ENCODE measurements at regions not wholly inside any gene's neighbourhood (a gene's known extent, or its start where the extent isn't known, plus 50 kb on each side); places are given as distances from the start of the nearest gene placed in this dataset.

- no peak for TF ChIP-seq CTCF (IDR thresholded peaks at IDR 0.05; ENCODE audit: low read depth, low read length)
- H3K4me3 ChIP-seq (ENCODE audit: low read depth, low read length): no peak overlapping the region
Measured at GRCh38 chr5:128662997-128663396, 125.0 kb upstream of the FBN2 start.

DNA sequence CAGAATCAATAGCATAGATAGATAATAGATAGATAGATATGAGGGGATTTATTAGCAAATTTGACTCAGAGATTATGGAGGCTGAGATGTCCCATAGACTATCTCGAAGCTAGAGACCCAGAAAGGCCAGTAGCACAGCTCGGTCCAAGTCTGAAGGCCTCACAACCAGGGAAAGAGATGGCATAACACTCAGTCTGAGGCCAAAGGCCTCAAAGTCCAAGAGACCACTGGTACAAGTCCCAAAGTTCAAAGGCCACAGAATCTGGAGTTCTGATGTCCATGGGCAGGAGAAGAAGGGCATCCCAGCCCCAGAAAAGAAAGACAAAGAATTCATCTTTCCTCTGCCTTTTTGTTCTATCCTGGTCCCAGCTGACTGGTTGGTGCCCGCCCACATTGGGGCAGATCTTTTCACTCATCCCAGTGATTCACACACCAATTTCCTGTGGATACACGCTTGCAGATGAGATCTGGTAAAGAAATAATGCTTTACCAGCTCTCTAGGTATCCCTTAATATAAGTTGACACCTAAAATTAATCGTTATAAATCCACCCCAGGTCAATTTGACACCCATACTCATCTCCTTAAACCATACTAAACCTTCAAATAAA, 127.8 kb upstream of the FBN2 start:
- H3K4me3 ChIP-seq (ENCODE audit: low read depth, low read length): no peak overlapping the region
- no peak for TF ChIP-seq CTCF (IDR thresholded peaks at IDR 0.05; ENCODE audit: low read depth, low read length)

GRCh38 chr5:128667152-128667551, 129.1 kb upstream of the FBN2 start:
- no peak for TF ChIP-seq CTCF (IDR thresholded peaks at IDR 0.05; ENCODE audit: low read depth, low read length)
- no peak overlapping the region for H3K4me3 ChIP-seq (ENCODE audit: low read depth, low read length)

DNA sequence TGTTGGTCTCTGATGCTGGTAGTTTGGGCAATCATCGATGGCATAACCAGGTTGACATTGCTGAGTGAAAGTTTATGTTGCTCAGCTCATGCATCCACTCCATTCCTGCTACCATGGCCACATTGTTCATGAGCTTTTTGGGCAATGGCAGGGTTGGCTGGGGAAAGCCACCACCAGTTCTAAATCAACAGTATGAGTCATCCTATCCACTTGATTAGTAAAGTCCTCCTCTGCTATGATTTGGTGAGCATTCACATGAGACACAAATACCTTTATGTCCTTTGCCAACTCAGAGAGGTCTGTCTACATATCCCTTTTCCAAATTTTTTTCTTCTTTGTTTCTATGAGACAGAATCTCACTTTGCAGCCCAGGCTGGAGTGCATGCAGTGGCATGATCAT, 129.7 kb upstream of the FBN2 start:
- no peak overlapping the region for H3K4me3 ChIP-seq (ENCODE audit: low read depth, low read length)
- no peak for TF ChIP-seq CTCF (IDR thresholded peaks at IDR 0.05; ENCODE audit: low read depth, low read length)

DNA sequence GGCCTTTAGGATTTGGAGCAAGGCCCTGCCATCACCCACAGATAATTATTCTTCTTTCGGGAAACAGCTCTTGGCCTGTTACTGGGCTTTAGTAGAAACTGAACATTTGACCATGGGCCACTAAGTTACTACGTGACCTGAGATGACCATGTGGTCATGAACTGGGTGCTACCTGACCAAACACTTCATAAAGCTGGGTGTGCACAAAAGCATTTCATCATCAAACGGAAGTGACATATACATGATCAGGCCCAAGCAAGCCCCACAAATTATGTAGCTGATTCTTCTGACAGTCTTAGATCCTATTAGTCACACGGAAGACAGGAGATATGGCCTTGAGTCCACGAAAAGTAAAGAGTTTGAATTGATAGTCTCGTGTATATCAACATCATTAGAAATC, 130.9 kb upstream of the FBN2 start:
- H3K4me3 ChIP-seq (ENCODE audit: low read depth, low read length): no peak overlapping the region
- TF ChIP-seq CTCF (IDR thresholded peaks at IDR 0.05; ENCODE audit: low read depth, low read length): no peak

- TF ChIP-seq CTCF (IDR thresholded peaks at IDR 0.05; ENCODE audit: low read depth, low read length): no peak
- H3K4me3 ChIP-seq (ENCODE audit: low read depth, low read length): no peak overlapping the region
Measured at GRCh38 chr5:128669803-128670202, 131.8 kb upstream of the FBN2 start.

- no peak for TF ChIP-seq CTCF (IDR thresholded peaks at IDR 0.05; ENCODE audit: low read depth, low read length)
- H3K4me3 ChIP-seq (ENCODE audit: low read depth, low read length): no peak overlapping the region
Measured at GRCh38 chr5:128671943-128672342, 133.9 kb upstream of the FBN2 start.
